Psoas muscle (tissue), 7 donors: ENCODE measurements at regions not wholly inside any gene's neighbourhood (a gene's known extent, or its start where the extent isn't known, plus 50 kb on each side); places are given as distances from the start of the nearest gene placed in this dataset.

ENCODE experiments used
- ATAC-seq, 4 donors: fragments of 200-7000 bp; cut with Tn5 transposase; one replicate each; pipeline ENCODE4 v1.9.1; 2020; ENCODE audit warnings: moderate library complexity in 3 of 4, mild to moderate bottlenecking in 2 of 4
- DNase-seq, 2 donors: peaks; one replicate each; pipeline ENCODE4 v3.0.0-alpha.2; 2020
- H3K27ac ChIP-seq: fragments of 200-600 bp; one replicate; pipeline ENCODE4 v1.8.0; 2022
- H3K27me3 ChIP-seq, 3 donors: fragments of 200-600 bp in 1 of 3; one replicate each; pipeline versions ENCODE4 v1.6.1 to v1.8.0; 2013 to 2022; ENCODE audit warnings: low read length in 2 of 3, mild to moderate bottlenecking in 2 of 3, moderate library complexity in 1 of 3; ENCODE audit not compliant: insufficient read depth in 3 of 3
- H3K36me3 ChIP-seq, 2 donors: fragments of 200-600 bp in 1 of 2; one replicate each; pipeline versions ENCODE4 v1.6.1 to v1.8.0; 2013 to 2022; ENCODE audit warnings: low read depth in 1 of 2, mild to moderate bottlenecking in 1 of 2, moderate library complexity in 1 of 2; ENCODE audit not compliant: insufficient read depth in 1 of 2
- H3K4me1 ChIP-seq: fragments of 200-600 bp; one replicate; pipeline ENCODE4 v1.8.0; 2022
- H3K4me3 ChIP-seq: fragments of 200-600 bp; one replicate; pipeline ENCODE4 v1.8.0; 2022; ENCODE audit warnings: mild to moderate bottlenecking
- H3K9me3 ChIP-seq: fragments of 200-600 bp; one replicate; pipeline ENCODE4 v1.8.0; 2022
- CTCF ChIP-seq: fragments of 200-600 bp; IDR thresholded peaks from one replicate; pipeline ENCODE4 v1.8.0; 2022; ENCODE audit warnings: antibody characterized with exemption
- WGBS, 3 donors: extraction: QIAGEN DNeasy Blood & Tissue Kit; methylation state at CpG; one replicate each; pipeline versions ENCODE4 v1.1.6 to v1.1.7; 2013; 5-methylcytosine and 5-hydroxymethylcytosine counted together
- intact Hi-C, 2 donors: fragments of 100-400 bp; cut with DNase I; formaldehyde crosslinking; loops; one replicate each; pipeline versions ENCODE4 v1.11.0 to v1.14.2; 2022
- donor health status: healthy with polysubstance abuse.
- donor health status: DM: no; HTN: no; CAD: no; lungs with moderate emphysema.
- donor health status: Bipolar disorder and iron deficiency.
- donor health status: healthy.
- donor health status: DM: yes; HTN: yes; CAD: no.
- donor health status: DM: no; HTN: no; CAD: no.
- donor health status: DM: yes; HTN: yes; CAD: no.

- no peak for DNase-seq
- Histone ChIP-seq H3K9me3 (no peaks in the 10 kb centered on the region), H3K27me3 (no peaks in the 10 kb centered on the region), H3K36me3 (no peaks in the 10 kb centered on the region), H3K4me3 (no peak overlapping the region), H3K27ac (no peak overlapping the region), H3K4me1 (no peaks in the 10 kb centered on the region)
- 18 to 20% (median 19%) methylated on average over 4 of the region's 4 CpGs for WGBS, 3 donors
- intact Hi-C loops = no loop called here
- TF ChIP-seq CTCF = no peak
- no peak for ATAC-seq
Measured at GRCh38 chr6:10184371-10185227, 230.3 kb downstream of the TFAP2A start.

GRCh38 chr6:10180138-10181074 is 234.5 kb downstream of the TFAP2A start:
- Histone ChIP-seq H3K27ac (no peak overlapping the region), H3K36me3 (no peaks in the 10 kb centered on the region), H3K4me1 (no peaks in the 10 kb centered on the region), H3K4me3 (no peak overlapping the region), H3K9me3 (no peaks in the 10 kb centered on the region), H3K27me3 (no peaks in the 10 kb centered on the region)
- no peak for ATAC-seq
- WGBS, 3 donors = 85% methylated on average over 14 of the region's 14 CpGs
- no peak for DNase-seq
- intact Hi-C loops = no loop called here
- no peak for TF ChIP-seq CTCF

- intact Hi-C loops = no loop called here
- no peak for DNase-seq
- H3K9me3 ChIP-seq = no peaks in the 10 kb centered on the region
- TF ChIP-seq CTCF = no peak
- no peak for ATAC-seq
- no peak overlapping the region for H3K27ac ChIP-seq
- no peaks in the 10 kb centered on the region for H3K27me3 ChIP-seq
- H3K4me1 ChIP-seq = no peaks in the 10 kb centered on the region
- no peaks in the 10 kb centered on the region for H3K36me3 ChIP-seq
- H3K4me3 ChIP-seq = no peak overlapping the region
Measured at GRCh38 chr6:10177704-10178103, 237.2 kb downstream of the TFAP2A start.

- no peak for TF ChIP-seq CTCF
- Histone ChIP-seq H3K9me3 (peaks cover under 1% of the 10 kb centered on the region), H3K4me3 (no peak overlapping the region), H3K27me3 (peaks cover 0 to 2% (median 0%) of the 10 kb centered on the region in 3 donors), H3K36me3 (no peaks in the 10 kb centered on the region), H3K27ac (no peak overlapping the region), H3K4me1 (no peaks in the 10 kb centered on the region)
- DNase-seq (no peak), ATAC-seq (no peak)
- intact Hi-C loops = no loop called here
Measured at GRCh38 chr6:10175362-10175761, 239.5 kb downstream of the TFAP2A start.
